Duodenal mucosa (tissue), 2 donors: ENCODE measurements at regions not wholly inside any gene's neighbourhood (a gene's known extent, or its start where the extent isn't known, plus 50 kb on each side); places are given as distances from the start of the nearest gene placed in this dataset.

ENCODE experiments used
- H3K27ac ChIP-seq: one replicate; pipeline ENCODE4 v1.7.0; 2013; ENCODE audit warnings: low read depth, low read length
- H3K27me3 ChIP-seq, 2 donors: one replicate each; pipeline ENCODE4 v1.7.0; 2013; ENCODE audit warnings: low read length in 2 of 2, control low read depth in 1 of 2; ENCODE audit not compliant: insufficient read depth in 2 of 2, control insufficient read depth in 1 of 2
- H3K36me3 ChIP-seq, 2 donors: one replicate each; pipeline ENCODE4 v1.7.0; 2013; ENCODE audit warnings: low read length in 2 of 2, control low read depth in 1 of 2; ENCODE audit not compliant: insufficient read depth in 2 of 2, control insufficient read depth in 1 of 2
- H3K4me1 ChIP-seq, 2 donors: one replicate each; pipeline ENCODE4 v1.7.0; 2013; ENCODE audit warnings: low read length in 2 of 2, control low read depth in 1 of 2; ENCODE audit not compliant: insufficient read depth in 2 of 2, control insufficient read depth in 1 of 2
- H3K4me3 ChIP-seq, 2 donors: one replicate each; pipeline ENCODE4 v1.7.0; 2013; ENCODE audit warnings: low read length in 2 of 2, low read depth in 1 of 2
- H3K9ac ChIP-seq, 2 donors: one replicate each; pipeline ENCODE4 v1.7.0; 2013; ENCODE audit warnings: low read length in 2 of 2, low read depth in 1 of 2
- H3K9me3 ChIP-seq, 2 donors: one replicate each; pipeline ENCODE4 v1.7.0; 2013; ENCODE audit warnings: low read length in 2 of 2, control low read depth in 1 of 2; ENCODE audit not compliant: control insufficient read depth in 1 of 2

- no peaks in the 10 kb centered on the region for H3K4me1 ChIP-seq
- H3K4me3 ChIP-seq: no peak overlapping the region
- H3K9me3 ChIP-seq: peaks cover 2 to 6% of the 10 kb centered on the region in 2 donors
- H3K9ac ChIP-seq: no peak overlapping the region
- H3K27me3 ChIP-seq: no peaks in the 10 kb centered on the region
- H3K27ac ChIP-seq: no peak overlapping the region
- H3K36me3 ChIP-seq: no peaks in the 10 kb centered on the region
Observed at GRCh38 chr7:41834805-41835694, 132.2 kb upstream of the INHBA start.

- Histone ChIP-seq H3K27ac (no peak overlapping the region), H3K4me3 (no peak overlapping the region), H3K4me1 (no peaks in the 10 kb centered on the region), H3K9me3 (peaks cover 0 to 6% of the 10 kb centered on the region in 2 donors), H3K36me3 (no peaks in the 10 kb centered on the region), H3K27me3 (no peaks in the 10 kb centered on the region), H3K9ac (no peak overlapping the region)
Observed at GRCh38 chr7:41832941-41833340, 130.1 kb upstream of the INHBA start.

- no peaks in the 10 kb centered on the region for H3K36me3 ChIP-seq
- no peak overlapping the region for H3K4me3 ChIP-seq
- no peaks in the 10 kb centered on the region for H3K4me1 ChIP-seq
- no peak overlapping the region for H3K27ac ChIP-seq
- no peak overlapping the region for H3K9ac ChIP-seq
- peaks cover 0 to 6% of the 10 kb centered on the region in 2 donors for H3K9me3 ChIP-seq
- H3K27me3 ChIP-seq: no peaks in the 10 kb centered on the region
Observed at GRCh38 chr7:41830271-41830670, 127.4 kb upstream of the INHBA start.

- Histone ChIP-seq H3K27ac (no peak overlapping the region), H3K9me3 (peaks cover 0 to 6% of the 10 kb centered on the region in 2 donors), H3K4me3 (no peak overlapping the region), H3K4me1 (no peaks in the 10 kb centered on the region), H3K36me3 (no peaks in the 10 kb centered on the region), H3K27me3 (no peaks in the 10 kb centered on the region), H3K9ac (no peak overlapping the region)
Observed at GRCh38 chr7:41828911-41829310, 126.0 kb upstream of the INHBA start.

- Histone ChIP-seq H3K9me3 (peaks cover 0 to 3% of the 10 kb centered on the region in 2 donors), H3K4me1 (no peaks in the 10 kb centered on the region), H3K36me3 (no peaks in the 10 kb centered on the region), H3K27me3 (no peaks in the 10 kb centered on the region), H3K27ac (no peak overlapping the region), H3K4me3 (no peak overlapping the region), H3K9ac (no peak overlapping the region)
Observed at GRCh38 chr7:41826641-41827040, 123.8 kb upstream of the INHBA start.

GRCh38 chr7:41825927-41826480 is 123.1 kb upstream of the INHBA start:
- no peaks in the 10 kb centered on the region for H3K9me3 ChIP-seq
- no peak overlapping the region for H3K9ac ChIP-seq
- H3K4me3 ChIP-seq: no peak overlapping the region
- no peaks in the 10 kb centered on the region for H3K27me3 ChIP-seq
- H3K27ac ChIP-seq: no peak overlapping the region
- H3K4me1 ChIP-seq: no peaks in the 10 kb centered on the region
- no peaks in the 10 kb centered on the region for H3K36me3 ChIP-seq

- Histone ChIP-seq H3K27ac (no peak overlapping the region), H3K27me3 (no peaks in the 10 kb centered on the region), H3K36me3 (no peaks in the 10 kb centered on the region), H3K9ac (no peak overlapping the region), H3K9me3 (no peaks in the 10 kb centered on the region), H3K4me1 (no peaks in the 10 kb centered on the region), H3K4me3 (no peak overlapping the region)
Observed at GRCh38 chr7:41824284-41824683, 121.4 kb upstream of the INHBA start.

- Histone ChIP-seq H3K27me3 (no peaks in the 10 kb centered on the region), H3K4me3 (no peak overlapping the region), H3K4me1 (no peaks in the 10 kb centered on the region), H3K27ac (no peak overlapping the region), H3K36me3 (no peaks in the 10 kb centered on the region), H3K9me3 (no peaks in the 10 kb centered on the region), H3K9ac (no peak overlapping the region)
Observed at GRCh38 chr7:41822259-41822817, 119.4 kb upstream of the INHBA start.

GRCh38 chr7:41821521-41822213 is 118.8 kb upstream of the INHBA start:
- Histone ChIP-seq H3K4me3 (no peak overlapping the region), H3K9ac (no peak overlapping the region), H3K27ac (no peak overlapping the region), H3K27me3 (no peaks in the 10 kb centered on the region), H3K4me1 (no peaks in the 10 kb centered on the region), H3K36me3 (no peaks in the 10 kb centered on the region), H3K9me3 (no peaks in the 10 kb centered on the region)

- no peaks in the 10 kb centered on the region for H3K36me3 ChIP-seq
- no peak overlapping the region for H3K9ac ChIP-seq
- H3K27ac ChIP-seq: no peak overlapping the region
- no peak overlapping the region for H3K4me3 ChIP-seq
- no peaks in the 10 kb centered on the region for H3K4me1 ChIP-seq
- H3K27me3 ChIP-seq: no peaks in the 10 kb centered on the region
- no peaks in the 10 kb centered on the region for H3K9me3 ChIP-seq
Observed at GRCh38 chr7:41820111-41820671, 117.3 kb upstream of the INHBA start.
